NAMALWA (cell line): ENCODE measurements at regions not wholly inside any gene's neighbourhood (a gene's known extent, or its start where the extent isn't known, plus 50 kb on each side); places are given as distances from the start of the nearest gene placed in this dataset.

Experiments
- DNase-seq: peaks from one replicate; pipeline ENCODE4 v3.0.0-alpha.2; 2015; ENCODE audit warnings: low spot score

DNA sequence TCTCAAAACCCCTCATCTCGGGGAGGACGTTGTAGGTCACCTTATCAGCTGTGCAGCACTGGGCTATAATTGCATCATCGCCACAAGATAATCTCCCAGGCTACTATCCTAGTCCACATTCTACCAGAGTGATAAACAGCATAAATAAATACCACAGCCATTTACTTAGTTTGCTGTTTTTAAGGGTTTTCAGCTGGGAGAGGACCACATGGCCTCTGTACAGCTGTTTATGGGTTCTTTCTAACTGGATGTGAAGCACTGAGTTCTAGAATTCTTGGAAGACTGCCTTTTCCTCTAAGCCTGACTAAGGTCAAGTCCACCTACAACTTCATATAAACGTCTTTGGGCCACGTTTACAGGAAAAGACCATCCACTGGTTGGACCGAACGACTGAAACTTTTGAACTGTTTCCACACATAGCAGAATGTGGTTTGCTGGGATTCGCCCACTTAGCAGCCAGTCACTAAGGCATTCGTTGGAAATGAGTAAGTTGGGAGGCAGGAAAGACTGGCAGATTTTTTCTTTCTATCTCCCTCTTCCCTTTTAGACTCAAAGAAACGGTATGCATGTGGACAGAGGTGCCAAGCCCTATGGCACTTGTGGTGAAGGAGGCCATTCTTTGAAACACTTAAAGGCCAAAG, 752.5 kb upstream of the SGCG start:
- no peak for DNase-seq

DNA sequence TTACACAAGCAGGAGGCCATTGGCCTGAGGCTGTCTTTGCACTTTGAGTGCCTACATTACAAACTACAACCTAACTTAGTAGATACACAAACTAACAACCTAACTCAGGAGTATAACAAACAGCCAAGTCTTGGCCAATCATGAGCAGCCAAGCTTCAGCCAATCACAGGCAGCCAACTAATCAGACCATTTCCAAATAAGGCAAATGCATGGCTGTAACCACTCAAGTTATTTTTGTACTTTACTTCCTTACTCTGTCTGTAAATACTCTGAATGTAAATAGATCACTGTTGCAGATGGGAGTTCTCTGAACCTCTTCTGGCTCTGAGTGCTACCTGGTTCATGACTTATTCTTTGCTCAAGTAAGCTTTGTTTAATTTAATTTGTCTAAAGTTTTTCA, 748.1 kb upstream of the SGCG start:
- DNase-seq = peak; percentile 27

DNA sequence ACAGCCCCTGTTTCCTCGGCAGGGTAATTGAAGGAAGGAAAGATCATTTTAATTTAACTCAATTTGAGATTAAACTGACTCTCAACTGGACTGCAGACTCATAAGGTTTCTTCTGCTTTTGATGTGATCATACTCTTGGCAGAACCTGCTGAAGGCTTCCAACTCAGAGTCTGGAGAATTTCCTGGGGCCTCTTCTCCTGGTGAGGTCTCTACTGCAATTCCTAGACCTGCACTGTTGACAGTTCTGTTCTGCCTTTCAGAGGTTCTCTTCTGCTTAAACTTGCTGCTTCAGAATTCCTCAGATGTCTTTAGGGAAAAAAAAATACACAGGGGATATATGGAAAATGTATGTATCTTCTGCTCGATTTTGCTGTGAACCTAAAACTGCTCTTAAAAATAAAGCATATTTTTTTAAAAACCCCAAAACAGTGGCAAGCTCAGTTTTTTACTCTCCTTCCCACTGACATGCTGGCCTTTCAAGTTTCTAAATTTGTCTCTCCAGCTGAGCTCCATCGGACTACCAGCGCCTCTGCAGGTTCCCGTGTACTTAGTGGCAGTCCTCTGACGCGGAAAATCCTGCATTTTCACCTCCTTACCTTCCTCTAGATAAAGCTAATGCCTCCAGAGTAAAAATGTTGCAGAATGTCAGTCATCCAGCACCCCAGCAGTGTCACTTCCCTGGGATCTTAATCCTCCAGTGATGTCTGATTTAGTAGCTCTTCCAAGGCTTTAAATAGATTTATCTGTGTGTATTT, 733.5 kb upstream of the SGCG start:
- DNase-seq = no peak

DNA sequence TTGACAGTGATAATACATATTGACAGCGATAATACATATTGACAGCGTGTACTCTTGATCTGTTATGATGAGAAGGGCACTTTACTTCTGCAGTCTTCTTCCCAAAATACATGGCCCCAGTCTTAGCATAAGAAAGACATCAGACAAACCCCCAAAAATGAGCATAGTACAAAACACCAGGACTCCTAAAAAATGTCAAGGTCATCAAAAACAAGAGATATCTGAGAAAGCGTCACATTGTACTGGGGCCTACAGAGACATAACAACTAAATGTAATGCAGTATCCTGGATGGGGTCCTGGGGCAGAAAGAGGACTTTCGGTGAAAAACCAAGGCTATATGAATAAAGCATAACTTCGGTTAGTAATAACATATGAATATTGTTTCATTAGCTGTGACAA, 731.5 kb upstream of the SGCG start:
- DNase-seq = no peak

DNA sequence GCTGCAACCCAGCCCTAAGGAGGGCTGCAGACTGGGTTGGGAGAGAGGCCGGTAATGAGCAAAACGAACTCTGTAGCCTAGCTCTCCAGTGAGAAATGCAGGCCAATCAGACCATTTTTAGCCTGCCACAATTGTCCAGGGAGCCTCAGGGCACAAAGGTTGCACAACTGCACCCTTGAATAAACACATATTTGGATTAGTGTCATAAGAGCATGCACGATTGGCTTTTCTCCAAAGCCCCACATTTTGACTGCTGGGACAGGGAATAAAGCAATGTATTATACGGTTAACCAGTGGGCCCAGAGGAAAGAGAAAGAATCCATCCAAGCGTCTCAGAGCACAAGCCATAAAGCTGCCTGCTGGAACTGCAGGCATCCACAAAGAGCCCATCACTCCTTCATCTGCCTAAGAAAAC, 729.4 kb upstream of the SGCG start:
- no peak for DNase-seq

DNA sequence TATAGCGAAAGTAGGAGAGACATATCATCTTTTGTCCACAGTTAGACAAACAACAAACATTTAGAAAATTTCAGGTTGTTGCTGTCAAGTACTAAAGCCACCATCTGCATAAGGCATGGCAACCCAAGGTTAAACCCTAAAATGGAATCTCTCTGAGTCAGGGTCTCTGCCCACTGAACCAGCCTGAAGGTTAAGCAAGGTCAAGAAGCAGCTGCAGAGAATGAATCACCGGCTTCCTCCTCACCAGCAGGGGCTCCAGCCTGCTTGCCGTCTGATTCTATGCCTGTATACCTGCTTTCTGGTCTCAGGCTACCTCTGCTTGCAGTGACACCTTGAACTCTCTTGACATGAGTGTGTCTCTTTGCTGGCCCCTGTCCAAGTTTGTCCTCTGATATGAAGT, 726.2 kb upstream of the SGCG start:
- DNase-seq = no peak

DNA sequence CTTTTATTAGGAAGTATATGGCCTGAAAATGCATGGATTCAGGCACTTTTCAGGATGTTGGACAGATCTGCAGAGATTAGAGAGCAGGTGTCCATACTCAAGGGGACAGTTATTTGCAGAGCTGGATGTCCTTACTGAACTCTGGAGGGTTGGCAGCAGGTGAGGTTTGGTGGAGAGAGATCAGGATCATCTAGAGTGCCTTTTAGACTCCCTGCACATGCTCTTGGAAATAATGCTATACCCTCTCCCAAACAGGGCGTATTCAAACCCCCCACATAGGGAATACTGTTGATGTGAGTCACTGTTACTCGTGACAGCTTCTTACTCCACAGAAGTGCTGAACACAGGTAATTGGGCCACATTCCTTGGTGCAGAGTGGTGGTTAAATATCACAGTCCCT, 725.7 kb upstream of the SGCG start:
- DNase-seq = no peak

DNA sequence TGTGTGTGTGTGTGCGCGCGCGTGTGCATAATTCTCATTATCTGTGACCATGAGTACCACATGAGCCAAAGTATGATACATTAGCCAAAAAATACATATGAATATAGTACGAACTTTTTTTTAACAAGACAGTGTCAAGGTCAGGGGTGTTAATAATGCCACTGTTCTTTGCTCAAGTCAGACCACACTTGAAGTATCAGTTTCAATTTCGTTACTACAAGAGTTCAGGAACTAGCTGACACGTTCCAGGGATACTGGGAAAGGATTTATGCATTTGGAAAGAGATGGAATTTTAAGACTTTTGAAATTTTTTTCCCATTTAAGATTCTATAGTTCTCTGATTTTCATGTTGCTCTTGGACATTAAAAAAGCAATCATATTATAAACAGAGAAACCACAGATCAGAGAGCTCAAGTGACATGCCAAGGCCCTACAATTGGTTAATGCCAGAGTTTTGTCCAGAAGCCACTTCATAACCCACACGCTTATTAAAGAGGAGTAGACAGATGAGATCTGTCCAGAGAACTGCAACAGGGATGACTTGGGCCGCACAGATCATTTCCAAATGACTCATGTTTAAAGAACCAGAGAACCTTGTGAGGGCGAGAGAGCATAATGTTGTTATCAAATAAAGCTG, 718.8 kb upstream of the SGCG start:
- no peak for DNase-seq

DNA sequence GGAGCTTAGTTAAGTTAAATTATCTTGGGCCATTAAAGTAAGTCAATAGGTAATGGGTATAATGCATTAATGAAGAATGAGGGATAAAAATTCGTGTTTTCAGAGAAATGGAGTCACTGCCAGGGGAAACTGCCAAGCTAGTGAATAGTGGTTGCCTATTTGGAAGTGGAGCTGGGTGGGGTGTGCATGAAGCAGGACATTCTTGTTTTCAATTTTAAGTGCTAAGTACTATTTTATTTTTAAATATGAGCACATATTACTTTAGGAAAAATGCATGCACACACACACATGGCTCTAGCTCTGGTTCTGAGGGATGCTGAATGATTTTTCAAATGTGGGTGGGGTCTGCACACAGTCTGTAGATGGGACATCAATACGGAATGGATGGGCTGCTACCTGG, 717.7 kb upstream of the SGCG start:
- no peak for DNase-seq

DNA sequence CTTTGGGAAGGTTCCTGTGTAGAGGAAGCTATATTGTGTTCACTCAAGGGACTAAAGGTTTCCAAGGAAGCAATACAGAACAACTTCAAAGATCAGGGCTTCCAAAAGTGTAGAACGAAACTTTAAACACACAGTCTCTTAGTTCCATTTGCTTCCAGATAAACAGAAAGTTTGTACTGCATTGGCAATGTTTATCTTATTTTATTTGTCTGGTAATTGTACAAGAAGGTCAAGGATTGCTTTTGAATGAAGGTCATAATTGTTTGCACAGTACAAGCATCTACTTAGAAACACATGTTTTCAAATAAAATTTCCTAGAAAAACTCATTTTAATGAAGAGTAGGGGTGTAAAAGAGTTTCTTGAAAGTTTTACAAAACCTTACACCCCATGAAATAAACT, 712.7 kb upstream of the SGCG start:
- no peak for DNase-seq

DNA sequence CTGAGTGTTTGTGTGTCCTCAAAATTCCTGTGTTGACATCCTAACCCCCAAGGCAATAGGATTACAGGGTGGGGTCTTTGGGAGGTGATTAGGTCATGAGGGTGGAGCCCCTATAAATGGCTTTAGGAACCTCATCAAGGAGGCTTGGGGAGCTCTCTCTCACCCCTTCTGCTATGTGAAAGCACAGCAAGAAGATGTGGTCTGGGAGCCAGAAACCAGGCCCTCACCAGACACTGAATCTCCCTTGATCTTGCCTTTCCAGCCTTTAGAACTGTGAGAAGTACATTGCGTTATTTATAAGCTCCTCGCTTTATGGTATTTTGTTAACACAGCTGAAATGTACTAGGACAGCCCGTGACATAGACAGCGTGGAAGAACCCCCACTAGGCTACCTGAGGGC, 712.0 kb upstream of the SGCG start:
- DNase-seq = no peak

DNA sequence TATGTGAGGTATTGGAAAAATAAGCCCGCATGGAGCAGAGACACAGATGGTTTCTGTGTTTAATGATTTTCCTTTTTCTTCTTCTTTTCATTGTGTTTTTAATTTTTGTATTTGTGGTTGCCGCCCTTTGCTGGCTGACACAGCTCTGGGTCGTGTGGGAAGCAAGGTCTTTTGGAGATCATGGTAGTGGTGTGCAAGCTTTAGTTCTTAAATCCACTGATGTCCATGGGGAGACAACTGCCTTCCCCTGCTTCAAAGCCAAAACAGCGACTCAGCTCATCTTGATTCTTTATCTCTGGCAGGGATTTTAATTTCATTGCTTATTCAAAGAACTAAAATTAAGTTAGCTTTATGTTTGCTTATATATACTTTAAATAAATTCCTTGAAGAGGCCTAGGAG, 711.3 kb upstream of the SGCG start:
- DNase-seq = no peak

DNA sequence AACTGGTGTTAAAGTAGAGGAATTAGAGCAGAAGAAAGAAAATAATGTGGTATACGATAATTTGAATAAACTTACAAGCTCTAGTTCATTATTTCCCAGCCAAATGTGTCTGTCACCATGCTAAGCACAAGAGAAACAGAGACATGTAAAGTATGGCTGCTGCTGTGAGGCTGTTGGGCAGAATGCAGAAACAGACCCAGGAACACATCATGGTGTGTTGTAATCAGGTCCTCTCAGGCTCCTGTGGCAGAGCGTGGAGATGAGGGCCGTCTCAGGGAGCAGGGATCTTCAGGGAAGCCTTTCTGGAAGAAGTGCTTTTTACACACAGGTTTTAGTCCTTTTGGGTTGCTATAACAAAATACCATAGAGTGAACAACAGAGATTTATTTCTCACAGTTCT, 710.7 kb upstream of the SGCG start:
- no peak for DNase-seq

DNA sequence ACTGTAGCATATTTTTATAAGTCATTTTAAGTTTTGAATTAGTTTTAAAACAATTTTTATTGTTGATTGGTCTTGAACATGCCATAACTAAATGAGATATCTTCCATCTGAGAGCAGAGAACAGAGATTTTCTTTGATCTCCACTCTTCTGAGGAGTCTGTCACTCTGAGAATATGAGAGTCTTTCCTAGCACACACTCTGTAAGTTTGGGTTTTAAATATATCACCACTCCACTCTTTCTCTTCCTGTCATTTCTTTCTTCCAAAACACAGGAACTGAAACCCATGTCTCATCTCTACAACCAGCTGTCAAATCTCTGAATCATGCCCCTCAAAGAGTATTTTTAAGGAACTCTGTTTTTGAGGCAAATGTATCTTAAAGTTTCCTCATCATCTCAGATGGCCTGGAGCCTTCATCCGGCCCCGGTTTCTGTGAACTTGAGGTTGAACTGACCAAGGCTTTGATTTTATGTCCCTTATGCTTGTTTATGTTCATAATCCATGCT, 698.2 kb upstream of the SGCG start:
- DNase-seq = no peak

DNA sequence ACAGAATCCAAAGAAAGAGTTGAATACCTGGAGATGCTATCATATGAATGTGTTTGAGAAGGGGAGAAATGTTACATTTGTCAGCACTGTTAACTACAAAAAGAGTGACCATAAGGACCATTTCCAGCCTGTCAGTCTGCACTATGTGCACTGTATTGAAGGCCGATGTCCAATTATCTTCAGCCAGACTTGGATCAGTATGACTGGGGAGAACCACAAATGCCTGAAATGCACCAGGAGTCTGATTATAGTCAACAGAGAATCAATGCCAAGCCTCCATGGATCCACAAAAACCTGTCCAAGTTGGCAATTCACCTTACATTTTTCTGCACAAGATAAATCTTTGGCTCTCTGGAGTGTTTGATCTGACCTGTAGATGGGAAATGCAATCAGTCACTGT, 697.5 kb upstream of the SGCG start:
- DNase-seq = no peak

DNA sequence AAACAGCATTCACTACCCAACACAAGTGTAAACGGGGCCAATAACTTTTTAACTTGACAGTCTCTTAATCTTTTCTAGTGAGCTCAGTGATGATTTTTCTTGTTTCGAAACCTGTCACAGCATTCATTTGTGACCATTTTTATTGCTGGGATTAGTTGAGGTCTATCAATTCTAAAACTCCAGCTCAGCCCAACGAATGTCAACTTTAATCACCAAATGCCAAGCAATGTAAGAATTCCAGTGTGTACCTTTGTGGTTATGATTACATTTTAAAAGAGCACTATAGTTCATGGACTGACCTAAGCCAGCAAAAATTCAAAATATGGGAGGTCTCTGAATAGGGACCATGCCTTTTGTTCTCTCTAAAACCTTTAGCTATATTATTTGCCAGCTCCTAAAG, 694.3 kb upstream of the SGCG start:
- DNase-seq = no peak

DNA sequence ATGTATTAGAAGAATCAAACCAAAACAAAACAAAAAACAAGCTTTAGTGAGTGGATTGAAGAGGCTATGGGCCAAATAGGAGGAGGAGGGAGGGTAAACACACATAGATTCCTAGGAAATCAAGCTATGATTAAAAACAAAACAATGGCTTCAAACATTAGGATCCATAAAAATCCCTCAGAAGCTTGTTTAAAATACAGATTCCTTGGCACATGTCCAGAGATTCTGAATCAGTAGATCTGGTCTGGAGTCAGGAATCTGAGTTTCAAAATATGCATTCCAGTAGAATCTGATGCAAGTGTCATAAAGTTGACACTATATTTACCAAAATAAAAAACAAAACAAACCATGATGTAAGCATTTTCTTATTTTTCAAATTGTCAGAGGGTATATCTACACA, 692.8 kb upstream of the SGCG start:
- DNase-seq = no peak

DNA sequence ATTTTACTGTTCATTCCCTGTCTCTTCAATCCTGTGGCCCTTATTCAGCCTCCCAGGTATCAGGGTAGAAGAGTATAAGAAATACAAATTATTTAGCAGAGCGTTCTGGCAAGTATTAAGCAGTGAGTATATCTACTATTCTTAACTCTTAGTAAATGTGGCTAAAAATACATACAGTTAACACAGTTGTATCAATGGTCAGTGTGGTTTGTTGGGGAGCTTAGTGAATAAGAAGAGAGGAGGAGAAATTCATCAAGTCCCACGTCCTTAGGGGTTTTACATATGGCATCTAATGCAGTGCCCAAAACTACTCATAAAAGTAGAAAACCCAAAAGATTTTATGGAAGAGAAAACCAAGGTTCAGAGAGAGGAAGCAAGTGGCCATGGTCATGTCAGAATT, 691.0 kb upstream of the SGCG start:
- no peak for DNase-seq

DNA sequence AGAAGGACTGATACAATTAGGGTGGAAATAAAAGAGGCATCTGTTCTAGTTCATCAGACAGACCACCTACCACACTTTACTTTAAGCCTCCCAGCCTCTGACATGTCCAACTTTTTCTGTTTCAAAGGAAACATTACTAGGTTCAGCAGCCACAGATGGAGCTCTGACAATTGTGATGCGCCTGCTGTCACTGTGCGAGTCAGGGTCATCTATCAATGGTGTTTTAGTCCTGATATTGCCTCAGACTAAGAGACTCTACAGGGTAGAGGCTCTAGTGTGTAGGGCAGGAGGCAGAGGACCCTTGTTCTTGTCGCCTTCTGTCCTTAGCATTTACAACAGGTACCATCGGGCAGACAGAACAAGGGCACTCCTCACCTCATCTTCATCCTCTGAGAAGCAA, 685.0 kb upstream of the SGCG start:
- no peak for DNase-seq

DNA sequence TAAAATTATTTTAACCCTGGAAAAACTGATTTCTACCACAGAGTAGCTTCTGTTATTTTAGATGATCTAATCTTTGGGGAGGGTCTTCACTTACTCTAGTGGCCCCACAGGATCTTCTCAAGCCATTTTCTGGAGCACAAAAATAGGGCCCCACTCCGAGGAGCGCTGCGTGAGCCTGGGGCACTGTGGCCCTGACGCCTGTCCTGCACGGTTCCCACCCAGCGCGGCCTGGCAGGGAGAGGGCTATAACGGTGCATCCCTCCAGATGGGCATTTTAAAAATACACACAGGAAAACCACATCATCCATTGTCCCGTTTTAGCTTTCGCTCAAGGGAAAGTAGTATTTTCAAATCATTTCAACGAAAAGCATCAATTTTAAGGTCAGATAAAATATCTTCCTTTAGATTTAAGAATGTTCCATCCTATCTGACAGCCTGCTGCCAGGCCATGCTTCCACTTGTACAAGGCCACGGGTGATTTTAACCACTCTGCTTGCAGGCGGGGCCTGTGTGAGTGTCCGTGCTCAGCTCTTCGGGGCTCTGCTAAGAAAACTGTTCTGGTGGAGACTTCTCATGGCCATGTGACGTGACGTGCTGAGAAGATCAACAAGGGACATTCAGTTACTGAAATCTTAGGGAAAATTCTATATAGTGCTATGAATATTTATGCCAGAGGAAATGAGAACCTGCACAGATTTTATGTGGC, 683.8 kb upstream of the SGCG start:
- no peak for DNase-seq

DNA sequence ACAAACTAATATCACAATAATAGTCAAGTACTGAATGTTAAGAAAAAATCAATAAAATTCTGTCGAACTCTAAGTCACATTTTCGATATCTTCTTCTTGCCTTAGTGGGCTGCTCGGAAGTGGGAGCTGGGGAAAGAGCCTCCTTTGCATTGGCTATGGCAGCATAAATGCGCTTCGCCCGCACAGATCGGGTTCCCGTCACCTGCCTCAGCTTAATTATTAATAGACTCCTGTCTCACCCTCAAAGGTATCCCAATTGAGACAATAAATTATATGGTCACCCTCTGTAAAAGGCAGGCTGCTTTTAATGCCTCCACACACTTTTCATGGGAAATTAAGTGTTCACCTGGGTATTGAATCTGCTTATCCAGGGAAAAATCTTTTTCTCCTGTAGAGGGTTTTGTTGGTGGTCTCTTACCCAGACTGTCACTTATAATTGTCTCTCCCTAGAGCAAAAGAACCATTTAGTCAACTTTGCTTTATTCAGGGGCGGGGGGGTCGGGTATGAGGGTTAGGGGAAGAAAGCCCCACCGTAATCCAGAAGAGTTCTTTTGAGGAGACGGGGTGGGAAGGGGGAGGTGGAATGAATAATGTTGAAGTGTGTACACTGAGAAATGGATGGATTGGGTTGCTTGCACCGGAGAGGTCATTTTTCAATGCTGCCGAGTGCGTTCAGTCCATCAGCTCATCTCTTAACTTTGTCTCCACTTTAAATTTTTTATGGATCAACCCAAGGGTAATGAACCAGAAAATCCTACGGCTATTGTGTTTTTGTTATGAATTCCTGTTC, 682.6 kb upstream of the SGCG start:
- no peak for DNase-seq

DNA sequence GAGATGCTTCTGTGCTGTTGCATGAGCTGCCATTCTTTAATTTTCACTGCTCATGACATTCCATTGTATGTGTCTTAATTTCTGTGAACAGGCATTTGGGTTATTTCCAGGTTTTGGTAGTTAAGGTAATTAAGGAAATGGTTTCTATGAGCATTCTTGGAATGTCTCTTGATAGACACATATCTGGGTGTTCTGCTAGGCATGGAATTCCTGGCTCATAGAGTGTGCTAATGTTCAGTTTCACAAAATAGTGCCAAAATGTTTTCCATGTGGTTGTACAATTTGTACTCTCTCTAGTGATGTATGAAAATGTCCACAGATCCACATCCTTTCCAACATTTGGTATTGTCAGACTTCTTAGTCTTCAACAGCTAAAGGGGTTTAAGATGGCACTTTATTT, 680.9 kb upstream of the SGCG start:
- DNase-seq = no peak
